Astrocyte (in vitro differentiated cells and primary cell): ENCODE measurements at regions not wholly inside any gene's neighbourhood (a gene's known extent, or its start where the extent isn't known, plus 50 kb on each side); places are given as distances from the start of the nearest gene placed in this dataset.

Experiments used
- EZH2 ChIP-seq: IDR thresholded peaks from 2 replicates; pipeline ENCODE4 v1.6.1; 2012; ENCODE audit warnings: mild to moderate bottlenecking, low read length, inconsistent platforms; ENCODE audit not compliant: insufficient read depth
- TF ChIP-seq, protein P1 (sequence below): IDR thresholded peaks from 2 replicates; pipeline ENCODE4 v1.5.1; 2011; ENCODE audit warnings: low read depth, mild to moderate bottlenecking, inconsistent platforms, low read length, moderate library complexity; ENCODE audit not compliant: insufficient read depth

GRCh38 chr18:59837586-59837985, 62.2 kb upstream of the PMAIP1 start:
- TF ChIP-seq, protein P1, sequence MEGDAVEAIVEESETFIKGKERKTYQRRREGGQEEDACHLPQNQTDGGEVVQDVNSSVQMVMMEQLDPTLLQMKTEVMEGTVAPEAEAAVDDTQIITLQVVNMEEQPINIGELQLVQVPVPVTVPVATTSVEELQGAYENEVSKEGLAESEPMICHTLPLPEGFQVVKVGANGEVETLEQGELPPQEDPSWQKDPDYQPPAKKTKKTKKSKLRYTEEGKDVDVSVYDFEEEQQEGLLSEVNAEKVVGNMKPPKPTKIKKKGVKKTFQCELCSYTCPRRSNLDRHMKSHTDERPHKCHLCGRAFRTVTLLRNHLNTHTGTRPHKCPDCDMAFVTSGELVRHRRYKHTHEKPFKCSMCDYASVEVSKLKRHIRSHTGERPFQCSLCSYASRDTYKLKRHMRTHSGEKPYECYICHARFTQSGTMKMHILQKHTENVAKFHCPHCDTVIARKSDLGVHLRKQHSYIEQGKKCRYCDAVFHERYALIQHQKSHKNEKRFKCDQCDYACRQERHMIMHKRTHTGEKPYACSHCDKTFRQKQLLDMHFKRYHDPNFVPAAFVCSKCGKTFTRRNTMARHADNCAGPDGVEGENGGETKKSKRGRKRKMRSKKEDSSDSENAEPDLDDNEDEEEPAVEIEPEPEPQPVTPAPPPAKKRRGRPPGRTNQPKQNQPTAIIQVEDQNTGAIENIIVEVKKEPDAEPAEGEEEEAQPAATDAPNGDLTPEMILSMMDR = peak; percentile 97
- TF ChIP-seq EZH2 = no peak
